Fibroblast of skin of scalp (primary cell): ENCODE measurements at regions not wholly inside any gene's neighbourhood (a gene's known extent, or its start where the extent isn't known, plus 50 kb on each side); places are given as distances from the start of the nearest gene placed in this dataset.
"Not testable (repeated sequence)": the region's sequence is repeated elsewhere in the genome, so short reads cannot be mapped to it uniquely, and the experiment has no call there.

Experiments used
- DNase-seq: peaks from one replicate; pipeline ENCODE4 v3.0.0-alpha.2; 2013

DNA sequence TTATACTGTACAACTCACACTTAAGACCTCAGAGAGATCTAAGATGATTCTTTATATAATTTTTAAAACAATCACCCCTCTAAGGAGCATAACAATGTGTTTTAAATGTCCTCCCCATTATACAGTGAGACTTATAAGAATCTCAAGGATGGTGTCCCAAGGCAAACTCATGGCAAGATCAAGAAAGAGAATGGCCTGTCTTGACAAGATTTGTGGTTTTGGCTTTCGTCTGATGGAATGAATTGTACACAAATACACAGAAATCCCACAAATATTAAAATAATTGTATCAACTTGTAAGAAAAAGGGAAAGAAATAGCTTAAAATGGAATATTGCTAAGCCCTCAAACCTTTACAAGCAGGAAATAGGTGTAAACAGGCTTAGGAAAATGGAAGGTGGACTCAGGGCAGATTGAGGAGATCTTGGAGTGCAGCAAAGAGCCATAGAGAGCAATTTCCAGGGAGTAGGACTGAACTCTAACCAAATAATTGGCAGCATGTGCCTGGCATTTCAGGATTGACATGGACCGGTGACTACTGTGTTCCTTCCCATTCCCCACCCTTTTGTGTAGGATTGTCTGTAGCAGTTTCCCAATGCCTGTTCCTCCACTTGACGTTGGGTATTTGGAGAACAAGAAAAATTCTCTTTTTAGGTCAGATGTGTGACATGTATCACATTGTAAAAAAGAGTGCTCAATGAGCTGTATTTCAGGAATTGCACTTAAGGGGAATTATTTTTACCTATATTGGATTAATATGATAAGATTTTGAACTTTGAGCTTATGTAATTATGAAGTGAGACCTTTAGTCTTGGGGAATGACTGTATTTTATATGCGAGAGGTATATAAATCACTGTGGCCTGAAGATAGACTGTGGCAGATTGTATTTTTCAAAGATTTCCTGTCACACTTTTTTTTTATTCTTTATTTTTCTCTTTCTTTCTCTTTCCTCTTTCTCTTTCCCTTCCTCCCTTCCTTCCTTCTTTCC lies 317.8 kb upstream of the SLITRK3 start:
- no peak for DNase-seq

- DNase-seq, result no peak
Measured at GRCh38 chr3:165507576-165507975, 311.4 kb upstream of the SLITRK3 start.

DNA sequence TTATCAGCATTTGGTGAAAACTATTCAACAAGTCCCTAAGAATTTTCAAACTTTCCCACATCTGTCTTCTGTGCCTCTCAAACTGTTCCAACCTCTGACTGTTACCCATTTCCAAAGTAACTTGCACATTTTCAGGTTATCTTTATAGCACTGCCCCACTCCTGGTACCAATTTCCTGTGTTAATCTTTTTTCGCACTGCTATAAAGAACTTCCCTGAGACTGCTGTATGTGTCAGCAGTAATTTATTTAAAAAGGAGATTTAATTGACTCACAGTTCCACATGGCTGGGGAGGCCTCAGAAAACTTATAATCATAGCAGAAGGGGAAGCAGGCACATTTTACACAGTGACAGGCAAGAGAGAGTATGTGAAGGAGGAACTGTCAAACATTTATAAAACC lies 310.9 kb upstream of the SLITRK3 start:
- DNase-seq, result no peak

DNA sequence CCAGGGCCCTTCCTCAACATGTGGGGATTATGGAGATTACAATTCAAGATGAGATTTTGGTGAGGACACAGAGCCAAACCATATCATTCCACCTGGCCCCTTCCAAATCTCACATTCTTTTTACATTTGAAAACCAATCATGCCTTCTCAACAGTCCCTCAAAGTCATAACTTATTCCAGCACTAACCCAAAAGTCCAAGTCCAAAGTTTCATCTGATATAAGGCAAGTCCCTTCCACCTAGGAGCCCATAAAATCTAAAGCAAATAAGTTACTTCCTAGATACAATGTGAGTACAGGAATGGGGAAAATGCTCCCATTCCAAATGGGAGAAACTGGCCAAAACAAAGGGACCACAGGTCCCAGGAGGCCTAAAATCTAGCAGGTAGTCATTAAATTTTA lies 309.5 kb upstream of the SLITRK3 start:
- no peak for DNase-seq

DNA sequence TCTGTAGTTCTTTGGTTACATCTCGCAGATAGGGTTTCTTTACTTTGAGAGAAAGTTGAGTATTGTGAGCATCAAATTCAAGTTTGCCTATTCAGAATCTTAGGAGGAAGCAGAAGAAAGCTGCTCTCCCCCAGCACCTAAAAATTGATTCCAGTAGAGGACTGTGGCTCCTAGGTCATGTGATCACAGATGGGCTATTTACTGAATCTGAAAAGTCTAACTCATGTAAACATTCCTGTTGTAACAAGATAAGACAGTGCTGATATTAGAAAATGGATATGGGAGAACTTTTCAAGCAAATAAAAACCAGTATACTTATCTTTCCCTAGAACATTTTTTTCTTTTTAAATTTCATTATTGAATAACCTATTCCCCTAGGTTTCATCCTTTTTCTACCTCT lies 308.4 kb upstream of the SLITRK3 start:
- DNase-seq, result no peak

- no peak for DNase-seq
Measured at GRCh38 chr3:165503825-165504224, 307.6 kb upstream of the SLITRK3 start.

DNA sequence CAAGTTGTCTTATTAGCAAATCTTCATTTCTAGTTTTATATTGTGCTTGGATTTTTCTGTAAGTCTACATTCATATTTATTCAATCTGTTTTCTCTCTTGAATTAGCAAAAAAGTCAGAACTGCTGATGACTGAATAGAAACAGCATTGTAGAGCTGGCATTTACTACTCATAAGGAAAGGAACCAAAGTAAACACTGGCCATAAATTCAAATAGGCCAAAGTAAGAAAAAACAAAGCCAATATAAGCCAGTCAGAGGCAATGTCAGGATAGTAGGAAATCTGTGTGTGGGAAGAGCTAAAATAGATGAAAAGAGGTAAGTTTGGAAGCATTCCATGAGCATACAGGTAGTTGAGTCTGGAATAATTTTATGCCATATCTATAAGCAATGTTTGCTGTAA lies 307.2 kb upstream of the SLITRK3 start:
- no peak for DNase-seq

GRCh38 chr3:165502707-165503106 lies 306.5 kb upstream of the SLITRK3 start:
- no peak for DNase-seq

- not testable (repeated sequence) for DNase-seq
Measured at GRCh38 chr3:165498742-165499141, 302.6 kb upstream of the SLITRK3 start.

- peak; percentile 1 for DNase-seq
Measured at GRCh38 chr3:165491487-165491886, 295.3 kb upstream of the SLITRK3 start.

GRCh38 chr3:165476399-165477060 lies 280.3 kb upstream of the SLITRK3 start:
- DNase-seq, result no peak

DNA sequence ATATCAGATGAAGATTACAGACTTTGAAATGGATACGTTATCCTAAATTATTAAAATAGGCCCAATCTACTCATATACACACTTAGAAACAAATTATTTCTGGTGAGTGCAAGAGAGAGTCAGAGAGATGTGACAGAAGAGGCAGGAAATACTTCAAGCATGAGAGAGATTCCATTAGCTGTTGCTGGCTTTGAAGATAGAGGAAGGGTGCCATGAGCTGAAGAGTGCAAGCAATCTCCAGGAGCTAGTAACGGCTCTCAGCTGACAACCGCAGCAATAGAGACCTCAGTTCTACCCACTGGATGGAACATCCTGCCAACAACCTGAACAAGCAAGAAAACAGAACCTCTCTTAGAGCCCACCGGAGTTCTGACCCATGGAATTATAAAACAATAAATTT lies 270.7 kb upstream of the SLITRK3 start:
- DNase-seq, result peak; percentile 20

DNA sequence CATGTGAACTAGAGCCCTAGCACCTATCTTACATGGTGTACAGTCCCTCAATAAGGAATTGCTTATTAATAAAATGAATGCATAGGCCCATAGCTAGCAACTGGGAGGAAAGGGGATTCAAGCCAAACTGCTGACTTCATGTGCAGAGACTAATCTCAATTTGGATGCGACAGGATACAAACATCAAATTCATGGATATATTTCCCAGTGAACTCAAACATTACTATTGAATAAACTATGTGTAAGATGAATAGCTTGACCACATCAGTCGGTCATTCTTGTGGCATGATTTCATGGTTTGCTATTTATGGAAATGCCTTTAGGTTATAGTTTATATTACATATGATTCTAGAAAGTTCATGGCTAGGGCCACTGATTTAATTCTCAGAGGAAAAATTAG lies 268.6 kb upstream of the SLITRK3 start:
- peak; percentile 59 for DNase-seq

DNA sequence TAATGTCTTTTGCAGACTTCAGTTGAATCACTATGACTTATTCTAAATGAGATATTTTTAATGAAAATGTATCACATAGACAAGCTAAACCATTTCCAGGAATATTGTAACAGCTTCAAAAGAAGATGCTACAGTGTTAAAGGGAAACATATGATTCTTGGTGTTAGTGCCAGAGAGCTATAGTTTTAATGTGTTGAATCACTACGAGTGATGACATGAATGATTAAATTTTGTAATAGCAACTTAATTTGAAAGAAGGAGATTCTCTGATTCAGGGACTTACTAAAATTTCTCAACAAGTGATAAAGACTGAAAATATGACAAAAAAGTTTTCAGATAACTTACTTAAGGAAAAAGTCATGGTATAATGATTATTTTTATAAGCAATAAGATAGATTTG lies 267.3 kb upstream of the SLITRK3 start:
- DNase-seq, result peak; percentile 43

DNA sequence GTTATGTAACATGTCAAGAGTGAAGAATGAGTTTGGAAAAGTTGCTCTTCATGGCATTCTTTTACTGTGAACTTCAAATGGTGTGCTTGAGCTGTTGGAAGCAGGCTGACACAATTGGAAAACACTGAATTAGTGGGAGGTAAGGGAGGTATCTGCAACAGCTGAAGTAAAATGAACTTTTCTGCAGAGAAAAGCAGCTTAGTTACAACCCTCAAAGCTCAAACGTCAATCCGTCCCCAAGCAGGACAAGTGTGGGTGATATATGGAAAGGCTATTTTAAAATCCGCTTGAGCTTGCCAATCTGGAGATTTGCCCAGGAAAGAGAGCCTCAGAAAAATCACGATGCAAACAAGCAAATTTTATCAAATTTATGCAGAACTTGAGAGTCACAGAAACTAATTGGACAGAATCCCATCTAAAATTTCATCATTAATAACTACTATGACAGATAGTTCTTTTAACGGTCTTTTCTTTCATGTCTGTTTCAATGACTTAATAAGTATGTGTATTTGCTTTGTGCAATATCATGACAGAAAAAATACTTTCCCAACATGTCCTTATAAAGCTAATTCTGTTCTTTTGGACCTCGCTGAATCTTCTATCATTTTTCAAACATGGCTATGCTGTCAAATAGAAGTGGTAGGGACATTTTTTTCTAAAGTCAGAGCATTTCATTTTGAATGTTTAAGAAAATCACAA lies 266.6 kb upstream of the SLITRK3 start:
- DNase-seq, result no peak

- no peak for DNase-seq
Measured at GRCh38 chr3:165459924-165460835, 264.0 kb upstream of the SLITRK3 start.

DNA sequence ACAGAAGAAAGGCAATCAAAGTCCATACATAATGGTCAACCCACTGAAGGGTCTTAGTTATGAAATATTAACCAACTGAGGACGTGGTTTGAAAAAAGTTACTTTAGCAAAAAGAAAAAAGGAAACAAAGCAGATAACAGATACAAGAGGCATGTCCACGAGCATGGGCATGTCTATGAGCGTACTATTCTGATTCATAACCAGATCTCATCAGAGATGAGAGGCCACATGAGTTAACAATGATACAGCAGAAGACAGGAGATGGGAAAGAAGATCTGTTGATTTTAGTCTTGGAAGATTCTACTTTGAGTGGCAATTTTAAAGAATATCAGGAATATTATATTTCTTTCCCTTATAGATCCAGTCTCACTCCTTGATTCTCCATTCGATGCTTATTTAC lies 262.9 kb upstream of the SLITRK3 start:
- no peak for DNase-seq

- DNase-seq, result no peak
Measured at GRCh38 chr3:165457096-165457495, 260.9 kb upstream of the SLITRK3 start.

DNA sequence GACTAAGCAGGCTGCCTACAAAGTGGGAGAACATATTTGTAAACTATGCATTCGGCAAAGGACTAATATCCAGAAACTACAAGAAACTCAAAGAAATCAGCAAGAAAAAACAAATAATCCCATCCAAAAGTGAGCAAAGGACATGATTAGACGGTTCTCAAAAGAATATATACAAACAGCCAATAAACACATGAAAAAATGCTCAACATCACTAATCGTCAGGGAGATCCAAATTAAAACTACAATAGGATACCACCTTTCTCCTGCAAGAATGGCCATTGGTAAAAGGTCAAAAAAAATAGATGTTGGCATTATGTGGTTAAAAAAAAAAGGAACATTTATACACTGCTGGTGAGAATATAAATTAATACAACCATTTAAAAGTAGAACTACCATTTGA lies 259.6 kb upstream of the SLITRK3 start:
- DNase-seq, result no peak

- no peak for DNase-seq
Measured at GRCh38 chr3:165455360-165455759, 259.2 kb upstream of the SLITRK3 start.

- no peak for DNase-seq
Measured at GRCh38 chr3:165451371-165452070, 255.3 kb upstream of the SLITRK3 start.

DNA sequence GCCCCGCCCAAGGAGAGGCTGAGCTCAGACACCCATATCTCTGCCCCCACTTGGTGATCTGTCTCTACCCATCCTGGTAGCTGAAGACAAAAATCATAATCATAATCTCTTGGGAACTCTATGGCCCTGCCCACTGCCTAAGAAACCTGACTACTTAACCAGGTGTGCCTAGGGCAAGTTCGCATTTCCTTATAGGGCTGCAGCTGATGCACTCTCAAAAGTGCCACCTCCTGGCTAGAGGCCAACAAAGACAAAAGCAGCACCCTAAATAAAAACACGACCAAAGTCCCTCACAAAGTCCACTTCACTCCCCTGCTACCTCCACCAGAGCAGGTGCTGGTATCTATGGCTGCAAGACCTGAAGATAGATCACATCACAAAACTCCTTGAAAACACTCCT lies 250.4 kb upstream of the SLITRK3 start:
- DNase-seq, result no peak
